ENCODE measurements at regions not wholly inside any gene's neighbourhood (a gene's known extent, or its start where the extent isn't known, plus 50 kb on each side); places are given as distances from the start of the nearest gene placed in this dataset.
"Not testable (repeated sequence)": the region's sequence is repeated elsewhere in the genome, so short reads cannot be mapped to it uniquely, and the experiment has no call there.

DNA sequence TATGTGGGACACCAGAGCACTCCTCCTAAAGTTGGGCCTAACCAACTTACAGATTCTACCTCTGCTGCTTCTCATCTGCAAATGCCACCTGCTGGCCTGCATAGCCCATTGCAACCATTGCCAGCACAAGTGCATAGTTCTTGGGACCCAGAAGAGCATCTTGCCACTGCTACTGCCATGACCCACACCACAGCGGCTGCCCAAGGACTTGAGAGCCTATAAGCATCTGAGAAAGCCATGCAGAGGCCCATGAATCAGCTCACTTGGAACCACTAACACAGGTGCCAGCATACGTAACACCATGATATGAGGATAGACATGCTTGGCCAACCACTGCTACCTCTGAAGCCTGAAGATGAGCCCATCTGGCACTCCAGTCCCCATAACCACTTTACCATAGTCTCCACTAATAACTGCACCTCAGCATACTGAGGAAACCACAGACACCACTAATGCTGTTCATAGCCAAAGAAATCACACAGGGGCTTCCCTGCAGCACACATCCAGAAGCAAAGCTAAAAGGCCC is 258.1 kb upstream of the AGTR2 start:
- peak; percentile 3 for DNase-seq

- no peak for DNase-seq
Observed at GRCh38 chrX:115913575-115913974, 257.0 kb upstream of the AGTR2 start.

GRCh38 chrX:115915625-115916024 is 254.9 kb upstream of the AGTR2 start:
- not testable (repeated sequence) for DNase-seq

GRCh38 chrX:115929480-115929879 is 241.1 kb upstream of the AGTR2 start:
- no peak for DNase-seq

GRCh38 chrX:115936008-115936407 is 234.5 kb upstream of the AGTR2 start:
- DNase-seq = no peak

GRCh38 chrX:115939070-115939469 is 231.5 kb upstream of the AGTR2 start:
- DNase-seq = no peak

- DNase-seq = no peak
Observed at GRCh38 chrX:115939636-115940160, 230.8 kb upstream of the AGTR2 start.

DNA sequence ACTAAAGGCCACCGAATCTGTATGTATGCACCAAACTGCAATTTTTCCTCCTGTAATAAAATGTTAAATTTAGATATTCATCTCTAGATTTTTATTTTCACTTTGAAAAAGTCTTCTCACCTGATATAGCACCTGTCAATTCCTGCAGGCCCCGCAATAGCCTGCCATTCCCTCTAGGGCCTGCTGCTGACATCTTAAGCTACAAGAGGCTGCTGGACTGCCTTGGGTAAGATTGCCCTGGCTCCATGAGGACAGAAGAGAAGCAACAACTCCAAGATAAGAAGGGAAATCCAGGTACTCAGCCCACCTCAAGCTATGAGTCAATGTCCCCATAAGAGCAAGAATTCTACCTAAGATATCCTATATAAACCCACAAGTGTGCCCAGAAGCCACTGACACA is 230.2 kb upstream of the AGTR2 start:
- DNase-seq = no peak

- peak; percentile 75 for DNase-seq
Observed at GRCh38 chrX:115940888-115941332, 229.6 kb upstream of the AGTR2 start.

GRCh38 chrX:115941388-115941787 is 229.2 kb upstream of the AGTR2 start:
- DNase-seq = no peak

DNA sequence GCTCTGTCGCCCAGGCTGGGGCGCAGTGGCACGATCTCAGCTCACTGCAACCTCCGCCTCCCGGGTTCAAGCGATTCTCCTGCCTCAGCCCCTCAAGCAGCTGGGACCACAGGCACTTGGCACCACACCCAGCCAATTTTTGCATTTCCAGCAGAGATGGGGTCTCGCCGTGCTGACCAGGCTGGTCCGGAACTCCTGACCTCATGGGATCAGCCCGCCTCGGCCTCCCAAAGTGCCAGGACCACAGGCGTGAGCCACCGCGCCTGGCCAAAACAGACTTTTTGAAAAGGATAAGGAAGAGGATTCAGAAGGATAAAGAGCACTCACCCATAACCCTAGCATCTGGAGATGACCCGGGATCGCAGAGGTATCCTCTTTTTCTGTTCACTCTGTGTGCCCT is 224.5 kb upstream of the AGTR2 start:
- no peak for DNase-seq

- DNase-seq = peak; percentile 14
Observed at GRCh38 chrX:115948018-115948923, 222.3 kb upstream of the AGTR2 start.

GRCh38 chrX:115949900-115950822 is 220.4 kb upstream of the AGTR2 start:
- DNase-seq = no peak

GRCh38 chrX:115952417-115953092 is 218.0 kb upstream of the AGTR2 start:
- DNase-seq = no peak

- no peak for DNase-seq
Observed at GRCh38 chrX:115957862-115958490, 212.6 kb upstream of the AGTR2 start.

- DNase-seq = no peak
Observed at GRCh38 chrX:115958687-115959359, 211.7 kb upstream of the AGTR2 start.

DNA sequence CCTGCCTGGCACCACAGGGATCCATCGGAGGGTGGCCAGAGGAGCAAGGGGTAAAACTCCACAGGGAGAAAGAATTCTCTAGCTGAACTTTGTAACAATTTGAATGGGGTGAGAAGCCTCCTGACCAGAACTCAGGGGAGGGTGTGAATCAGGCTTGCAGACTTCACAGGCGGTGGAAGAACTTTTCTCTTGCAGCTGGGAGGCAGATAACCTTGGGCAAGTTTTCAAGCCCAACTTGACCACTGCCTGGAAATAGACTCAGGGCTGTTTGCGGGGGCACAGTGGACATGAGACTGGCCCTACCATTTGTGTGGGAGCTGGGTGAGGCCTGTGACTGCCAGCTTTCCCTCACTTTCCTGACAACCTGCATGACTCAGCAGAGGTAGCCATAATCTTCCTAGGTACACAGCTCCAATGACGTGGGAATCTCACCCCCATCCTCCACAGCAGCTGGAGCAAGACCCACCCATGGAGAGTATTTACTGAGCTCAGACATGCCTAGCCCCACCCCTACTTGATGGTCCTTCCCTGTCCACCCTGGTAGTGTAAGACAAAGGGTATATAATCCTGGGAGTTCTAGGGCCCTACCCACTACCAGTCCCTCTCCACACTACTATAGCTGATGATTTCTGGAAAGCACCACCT is 210.0 kb upstream of the AGTR2 start:
- DNase-seq = no peak

DNA sequence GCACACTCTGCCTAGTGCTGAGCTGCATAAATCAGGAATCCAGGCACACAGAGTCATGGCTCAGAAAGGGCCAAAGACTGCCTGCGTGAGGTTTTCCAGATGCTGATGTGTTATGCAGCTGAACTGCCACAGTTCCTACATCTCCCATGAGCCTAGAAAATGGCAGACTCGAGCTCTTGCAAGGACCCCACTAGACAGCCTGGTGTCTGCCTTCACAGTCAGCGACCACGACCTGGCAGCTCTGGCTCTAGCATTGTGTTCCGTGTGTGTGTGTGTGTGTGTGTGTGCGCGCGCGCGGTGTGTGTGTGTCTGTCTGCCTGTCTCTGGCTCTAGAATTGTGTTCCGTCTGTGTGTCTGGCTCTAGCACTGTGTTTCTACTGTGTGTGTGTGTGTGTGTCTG is 203.6 kb upstream of the AGTR2 start:
- no peak for DNase-seq

- no peak for DNase-seq
Observed at GRCh38 chrX:115968436-115969252, 201.9 kb upstream of the AGTR2 start.

DNA sequence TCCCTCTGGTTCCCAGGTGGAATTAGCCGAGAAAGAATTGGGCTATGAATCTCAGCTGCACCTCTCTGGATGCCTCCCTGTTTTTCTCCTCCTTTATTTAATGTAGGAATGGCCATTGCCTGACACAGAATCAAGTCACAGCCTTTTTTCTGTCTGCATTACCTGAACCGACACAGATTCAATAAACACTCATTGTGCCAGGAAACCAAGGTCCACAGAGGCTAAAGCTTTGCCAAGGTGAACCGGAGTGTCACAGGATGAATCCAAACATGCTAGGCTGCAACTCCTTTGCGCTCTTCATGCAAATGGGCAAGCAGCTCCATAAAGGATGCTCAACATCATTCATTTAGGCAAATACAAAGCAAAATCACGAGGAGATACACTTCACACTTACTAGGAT is 199.8 kb upstream of the AGTR2 start:
- no peak for DNase-seq

Data from activated CD4-positive, alpha-beta T cell treated with anti-CD3 and anti-CD28 coated beads, Interleukin-2, Interleukin-6, amounts not matched to agents 100 ng/mL and 50 ng/mL, durations not matched to agents 16 hours and 8 hours (primary cell).